ENCODE measurements at regions not wholly inside any gene's neighbourhood (a gene's known extent, or its start where the extent isn't known, plus 50 kb on each side); places are given as distances from the start of the nearest gene placed in this dataset.

GRCh38 chr6:80442366-80442765 lies 335.9 kb downstream of the BCKDHB start:
- H3K4me3 ChIP-seq = no peak overlapping the region
- no peaks in the 10 kb centered on the region for H3K27me3 ChIP-seq (ENCODE audit: control insufficient read depth in 3 of 3, insufficient read depth in 3 of 3, low read length in 2 of 3)
- peaks cover 0 to 3% (median 0%) of the 10 kb centered on the region in 4 donors for H3K9me3 ChIP-seq (ENCODE audit: control insufficient read depth in 4 of 4, insufficient read depth in 3 of 4, low read length in 3 of 4)
- H3K27ac ChIP-seq (ENCODE audit: low read depth in 1 of 2, low read length in 1 of 2) = no peak overlapping the region
- no peaks in the 10 kb centered on the region for H3K4me1 ChIP-seq (ENCODE audit: control insufficient read depth in 5 of 5, insufficient read depth in 5 of 5, low read length in 5 of 5)
- no peak for TF ChIP-seq CTCF (IDR thresholded peaks at IDR 0.05; ENCODE audit: control extremely low read depth, extremely low read depth)
- ATAC-seq (ENCODE audit: insufficient read depth, low FRiP score) (no peak), DNase-seq (no peak)
- peaks cover 0 to 2% (median 0%) of the 10 kb centered on the region in 4 donors for H3K36me3 ChIP-seq (ENCODE audit: control insufficient read depth in 4 of 4, insufficient read depth in 4 of 4, low read length in 4 of 4)
- no peak overlapping the region for H3K9ac ChIP-seq (ENCODE audit: insufficient read depth in 1 of 2, low read length in 2 of 2)

GRCh38 chr6:80441131-80441530 lies 334.7 kb downstream of the BCKDHB start:
- DNase-seq = no peak
- Histone ChIP-seq H3K4me3 (no peak overlapping the region), H3K27me3 (ENCODE audit: control insufficient read depth in 3 of 3, insufficient read depth in 3 of 3, low read length in 2 of 3) (no peaks in the 10 kb centered on the region), H3K9ac (ENCODE audit: insufficient read depth in 1 of 2, low read length in 2 of 2) (no peak overlapping the region), H3K27ac (ENCODE audit: low read depth in 1 of 2, low read length in 1 of 2) (no peak overlapping the region), H3K36me3 (ENCODE audit: control insufficient read depth in 4 of 4, insufficient read depth in 4 of 4, low read length in 4 of 4) (peaks cover 0 to 1% (median 0%) of the 10 kb centered on the region in 4 donors), H3K4me1 (ENCODE audit: control insufficient read depth in 5 of 5, insufficient read depth in 5 of 5, low read length in 5 of 5) (no peaks in the 10 kb centered on the region), H3K9me3 (ENCODE audit: control insufficient read depth in 4 of 4, insufficient read depth in 3 of 4, low read length in 3 of 4) (peaks cover 0 to 3% (median 0%) of the 10 kb centered on the region in 4 donors)
- ATAC-seq (ENCODE audit: insufficient read depth, low FRiP score) = no peak
- TF ChIP-seq CTCF (IDR thresholded peaks at IDR 0.05; ENCODE audit: control extremely low read depth, extremely low read depth) = no peak

- H3K9me3 ChIP-seq (ENCODE audit: control insufficient read depth in 4 of 4, insufficient read depth in 3 of 4, low read length in 3 of 4) = no peaks in the 10 kb centered on the region
- H3K4me3 ChIP-seq = no peak overlapping the region
- no peaks in the 10 kb centered on the region for H3K36me3 ChIP-seq (ENCODE audit: control insufficient read depth in 4 of 4, insufficient read depth in 4 of 4, low read length in 4 of 4)
- H3K9ac ChIP-seq (ENCODE audit: insufficient read depth in 1 of 2, low read length in 2 of 2) = no peak overlapping the region
- DNase-seq (no peak), ATAC-seq (ENCODE audit: insufficient read depth, low FRiP score) (no peak)
- 77 to 79% methylated on average over 6 of the region's 6 CpGs for WGBS, 2 donors
- no peak overlapping the region for H3K27ac ChIP-seq (ENCODE audit: low read depth in 1 of 2, low read length in 1 of 2)
- TF ChIP-seq CTCF (IDR thresholded peaks at IDR 0.05; ENCODE audit: control extremely low read depth, extremely low read depth) = no peak
- H3K4me1 ChIP-seq (ENCODE audit: control insufficient read depth in 5 of 5, insufficient read depth in 5 of 5, low read length in 5 of 5) = no peaks in the 10 kb centered on the region
- no peaks in the 10 kb centered on the region for H3K27me3 ChIP-seq (ENCODE audit: control insufficient read depth in 3 of 3, insufficient read depth in 3 of 3, low read length in 2 of 3)
These were observed 334.1 kb downstream of the BCKDHB start for GRCh38 chr6:80440496-80441115.

Data from lung (tissue), 11 donors.